ENCODE measurements at regions not wholly inside any gene's neighbourhood (a gene's known extent, or its start where the extent isn't known, plus 50 kb on each side); places are given as distances from the start of the nearest gene placed in this dataset.

DNA sequence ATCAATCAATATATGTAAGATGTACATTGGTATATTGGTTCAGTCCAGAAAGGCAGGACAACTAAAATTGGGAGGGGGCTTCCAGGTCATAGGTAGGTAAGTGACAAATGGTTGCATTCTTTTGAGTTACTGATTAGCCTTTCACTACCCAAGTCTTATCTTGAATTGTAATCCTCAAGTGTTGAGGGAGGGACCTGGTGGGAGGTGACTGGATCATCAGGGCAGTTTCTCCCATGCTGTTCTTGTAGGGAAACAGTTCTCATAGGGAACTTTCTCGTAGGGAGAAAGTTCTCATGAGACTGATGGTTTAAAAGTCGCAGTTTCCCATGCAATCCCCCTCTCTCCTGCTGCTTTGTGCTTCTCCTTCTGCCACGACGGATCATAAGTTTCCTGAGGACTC is 809.2 kb downstream of the KCNT2 start:
- no peak for DNase-seq

DNA sequence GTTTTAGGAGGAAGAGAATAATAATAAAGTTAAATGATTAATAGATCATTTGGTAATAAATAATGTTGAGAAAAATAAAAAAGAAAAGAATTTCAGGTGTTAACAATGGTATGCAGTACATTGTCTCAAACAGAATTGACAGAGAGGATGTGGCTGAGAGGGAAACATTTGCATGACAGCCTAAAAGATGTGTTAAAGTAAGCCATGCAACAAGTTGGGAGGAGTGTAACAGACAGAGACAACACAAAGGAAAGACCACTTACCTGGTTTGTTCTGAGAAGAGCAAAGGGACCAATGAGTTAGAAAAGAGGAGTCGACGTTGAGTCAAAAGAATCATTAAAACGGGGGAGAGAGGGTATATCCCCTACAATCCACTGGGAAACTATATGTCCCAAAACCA is 814.0 kb downstream of the KCNT2 start:
- DNase-seq, result no peak

DNA sequence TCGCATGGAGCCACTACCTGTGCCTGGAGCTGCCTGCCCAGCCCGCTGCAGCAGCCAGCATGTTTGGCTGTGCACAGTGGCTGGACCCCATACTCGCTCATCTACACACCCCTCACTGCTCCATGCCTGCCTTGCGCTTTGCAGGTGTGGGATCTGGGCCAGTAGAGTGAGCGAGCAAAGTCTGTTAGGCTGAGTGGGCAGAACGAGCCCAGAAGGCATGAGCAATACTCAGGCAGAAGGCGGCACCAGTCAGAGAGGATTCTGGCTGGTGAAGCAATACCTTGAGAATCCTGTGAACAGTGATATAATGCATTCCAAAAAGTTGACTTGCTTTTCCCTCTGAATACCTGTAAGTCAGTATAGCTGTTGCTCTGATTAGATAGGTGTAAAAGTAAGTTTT is 816.4 kb downstream of the KCNT2 start:
- no peak for DNase-seq

DNA sequence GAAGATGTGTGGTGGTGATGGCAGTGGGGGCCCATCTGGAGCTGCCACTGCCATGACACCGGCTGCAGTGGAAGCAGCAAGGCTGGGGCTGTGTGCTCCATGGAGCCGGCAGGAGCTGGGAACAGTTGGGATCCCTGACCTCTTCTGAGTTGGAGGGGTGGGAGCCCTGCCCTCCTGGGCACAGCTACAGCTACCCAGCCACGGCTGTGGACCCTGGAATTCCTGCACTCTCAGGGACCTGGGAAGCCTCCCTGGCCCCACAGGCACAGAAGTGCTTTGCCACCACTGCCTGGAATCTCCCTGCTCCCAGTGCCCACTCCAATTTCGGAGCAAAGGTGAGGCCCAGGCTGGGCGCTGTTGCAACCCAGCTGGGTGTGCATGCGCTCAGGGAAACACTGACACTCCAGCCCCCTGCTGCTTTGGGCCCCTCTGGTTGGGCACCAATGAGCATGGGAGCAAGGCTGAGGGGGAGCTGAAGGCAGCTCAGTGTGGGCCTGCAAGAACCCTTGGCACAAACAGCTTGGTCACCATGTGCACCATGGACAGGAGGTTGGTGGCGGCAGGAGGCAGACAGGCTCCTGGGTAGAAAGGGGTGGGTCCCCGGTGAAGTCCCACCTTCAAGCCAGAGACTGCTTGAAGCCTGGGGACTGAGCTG is 817.6 kb downstream of the KCNT2 start:
- DNase-seq, result no peak

DNA sequence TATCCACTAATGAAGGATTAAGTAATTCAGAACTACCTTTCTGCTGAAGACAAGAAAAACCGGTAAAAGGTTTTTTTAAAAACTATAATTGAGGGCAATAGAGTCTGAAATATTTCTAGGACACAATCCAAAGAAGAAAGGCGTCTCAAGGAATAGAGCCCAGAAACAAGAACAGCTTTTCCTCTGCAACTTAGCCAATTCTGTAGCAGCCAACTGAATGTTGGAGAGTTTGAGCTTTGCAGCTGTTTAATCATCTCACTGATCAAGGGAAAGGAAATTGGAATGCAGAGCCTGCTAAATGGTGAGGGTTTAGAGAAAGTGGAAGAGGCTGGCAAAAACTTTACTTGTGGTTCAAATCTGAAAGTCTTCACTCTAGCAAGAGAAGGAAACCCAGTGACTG is 818.9 kb downstream of the KCNT2 start:
- DNase-seq, result no peak

DNA sequence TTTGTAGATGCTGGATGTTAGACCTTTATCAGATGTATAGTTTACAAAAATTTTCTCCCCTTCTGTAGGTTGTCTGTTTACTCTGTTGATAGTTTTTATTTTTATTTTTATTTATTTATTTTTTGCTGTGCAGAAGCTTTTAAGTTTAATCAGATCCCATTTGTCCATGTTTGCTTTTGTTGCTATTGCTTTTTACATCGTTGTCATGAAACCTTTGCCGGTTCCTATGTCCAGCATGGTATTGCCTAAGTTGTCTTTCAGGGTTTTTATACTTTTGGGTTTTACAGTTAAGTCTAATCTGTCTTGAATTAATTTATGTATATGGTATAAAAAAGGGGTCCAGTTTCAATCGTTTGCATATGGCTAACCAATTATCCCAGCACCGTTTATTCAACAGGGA is 819.5 kb downstream of the KCNT2 start:
- DNase-seq, result no peak

DNA sequence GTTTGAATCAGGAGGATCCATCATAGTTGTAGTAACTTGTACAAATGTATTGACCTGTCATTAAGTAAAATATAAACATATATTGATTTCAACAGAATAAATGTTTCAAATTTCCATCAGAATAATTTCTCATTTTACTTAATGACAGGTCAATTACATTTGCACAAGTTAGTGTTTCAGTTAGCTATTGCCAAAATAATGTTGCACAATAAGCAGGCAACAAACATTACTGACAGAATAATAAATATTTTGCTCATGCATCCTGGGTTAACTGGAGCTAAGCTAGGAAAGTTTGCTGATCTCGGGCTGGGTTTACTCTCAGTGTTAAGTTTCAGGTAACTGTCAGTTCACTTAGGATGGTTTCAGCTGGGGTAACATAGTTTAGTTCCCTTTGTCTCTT is 822.4 kb downstream of the KCNT2 start:
- DNase-seq, result no peak

DNA sequence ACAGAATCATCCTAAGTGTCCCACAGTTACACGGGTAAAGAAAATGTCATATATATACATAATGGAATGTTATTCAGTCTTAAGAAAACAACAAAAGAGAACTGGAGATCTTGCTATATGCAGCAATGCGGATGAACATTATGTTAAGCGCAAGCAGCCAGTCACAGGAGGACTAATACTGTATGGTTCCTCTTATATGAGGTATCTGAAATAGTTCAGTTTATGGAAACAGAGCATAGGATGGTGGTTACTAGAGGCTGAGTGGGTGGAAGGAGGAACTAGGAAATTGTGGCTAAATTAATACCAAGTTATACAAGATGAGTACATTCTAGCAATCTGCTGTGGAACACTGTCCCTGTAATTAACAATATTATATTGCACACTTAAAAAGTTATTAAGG is 834.3 kb downstream of the KCNT2 start:
- no peak for DNase-seq

DNA sequence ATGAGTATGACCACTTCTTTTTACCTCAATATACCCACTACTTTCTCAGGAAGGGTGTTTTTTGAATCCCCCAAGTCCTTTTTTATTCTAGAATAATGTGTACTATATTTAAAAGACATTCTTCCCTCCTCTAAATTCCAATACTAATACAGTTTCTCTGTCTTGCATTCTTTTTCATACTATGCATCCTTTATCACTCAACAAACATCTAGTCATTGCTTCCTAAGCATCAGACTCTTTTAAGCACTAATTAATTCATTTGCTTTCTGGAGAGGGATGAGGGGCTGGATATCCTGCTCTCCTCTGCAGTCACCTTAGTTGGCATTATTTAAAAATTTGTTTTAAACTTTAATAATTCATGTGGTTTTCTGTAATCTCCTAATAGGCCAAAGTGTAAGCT is 838.8 kb downstream of the KCNT2 start:
- no peak for DNase-seq

DNA sequence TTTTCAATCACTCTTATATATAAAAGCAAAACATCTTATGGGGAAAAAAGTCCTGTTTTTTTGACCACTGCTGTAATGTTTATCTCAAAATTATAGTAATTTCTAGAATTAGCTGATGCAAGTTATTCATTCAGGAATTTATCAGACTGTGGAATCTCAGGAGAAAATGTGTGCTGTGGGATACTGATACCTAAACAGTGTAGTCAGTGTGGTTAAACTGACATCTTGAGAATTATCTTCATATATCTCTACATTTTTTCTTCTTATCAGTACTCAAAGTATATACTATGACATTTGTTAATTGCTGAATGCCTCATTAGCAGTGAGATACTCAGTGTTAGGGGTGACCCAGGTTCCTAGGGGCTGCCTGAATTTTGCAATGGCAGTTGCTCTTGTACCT is 839.3 kb downstream of the KCNT2 start:
- DNase-seq, result no peak

DNA sequence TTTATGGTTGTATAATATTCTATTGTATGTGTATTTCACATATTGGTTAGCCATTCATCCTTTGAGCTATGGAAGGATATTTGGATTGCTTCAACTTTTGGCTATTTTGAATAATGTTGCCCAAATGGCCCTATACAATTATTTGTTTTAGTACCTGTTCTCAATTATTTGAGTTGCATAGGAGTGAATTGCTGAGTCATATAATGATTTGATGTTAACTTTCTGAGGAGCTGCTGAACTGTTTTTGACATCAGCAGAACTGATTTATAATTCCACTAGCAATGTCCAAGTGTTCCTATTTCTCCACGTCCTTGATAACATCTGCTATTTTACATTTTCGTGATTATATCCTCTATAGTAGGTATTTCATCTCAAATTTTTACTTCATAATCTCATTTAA is 839.9 kb downstream of the KCNT2 start:
- no peak for DNase-seq

DNA sequence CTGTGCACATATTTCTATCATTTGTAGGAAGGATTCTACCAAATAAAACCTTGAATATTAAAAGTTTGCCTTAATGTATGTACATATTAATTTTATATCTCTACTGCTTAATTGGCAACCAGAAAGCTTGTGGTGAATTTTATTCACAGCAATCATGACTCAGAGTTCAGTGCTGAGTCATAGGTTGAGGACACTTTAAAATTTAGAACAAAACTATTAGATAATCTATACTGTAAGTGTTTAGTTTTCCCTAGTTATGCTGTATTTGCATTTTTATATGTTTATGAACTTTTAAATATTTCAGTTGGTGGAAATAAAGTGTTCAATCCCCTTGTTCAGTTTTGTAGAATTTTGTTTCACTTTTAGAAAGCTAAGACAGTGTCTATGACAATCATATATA is 841.5 kb downstream of the KCNT2 start:
- DNase-seq, result no peak

DNA sequence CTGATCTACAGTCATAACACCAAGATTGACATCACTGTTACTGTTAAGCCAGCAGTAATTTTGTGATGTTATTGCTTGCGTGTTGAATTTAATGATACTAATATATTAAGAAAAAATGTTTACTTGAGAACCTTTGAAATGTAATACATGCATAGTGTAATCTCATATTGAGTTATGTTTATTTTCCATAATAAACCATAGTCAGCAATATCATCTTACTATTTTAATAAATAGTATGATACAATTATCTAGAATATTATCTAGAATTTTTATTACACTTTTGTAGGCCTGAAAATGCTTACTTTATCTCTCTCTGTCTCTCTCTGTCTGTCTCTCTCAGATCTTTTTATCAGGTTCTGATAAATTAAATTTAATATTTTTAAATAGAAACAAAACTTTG is 843.1 kb downstream of the KCNT2 start:
- DNase-seq, result no peak

DNA sequence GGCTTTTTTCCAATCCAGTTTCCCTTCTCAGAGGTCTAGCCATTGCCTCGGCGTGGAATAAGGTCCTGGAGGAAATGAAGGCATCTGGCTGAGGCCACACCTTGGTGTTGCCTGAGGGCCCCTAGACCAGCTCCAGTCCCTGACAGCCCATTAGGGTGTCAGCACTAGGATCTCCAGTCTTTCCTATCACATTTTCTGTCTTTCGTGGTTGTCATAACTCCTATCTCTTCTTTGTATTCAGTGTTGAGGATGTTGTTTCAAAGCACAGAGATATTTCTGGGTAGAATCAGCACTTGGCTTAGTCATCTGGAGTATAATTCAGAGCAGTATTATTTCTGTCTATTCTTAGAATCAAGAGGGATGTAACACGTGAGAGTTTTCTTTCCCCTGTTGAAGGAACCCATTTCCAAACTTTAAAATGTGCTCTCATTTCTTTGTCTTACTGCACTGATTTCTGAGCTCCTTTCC is 844.3 kb downstream of the KCNT2 start:
- DNase-seq, result no peak

DNA sequence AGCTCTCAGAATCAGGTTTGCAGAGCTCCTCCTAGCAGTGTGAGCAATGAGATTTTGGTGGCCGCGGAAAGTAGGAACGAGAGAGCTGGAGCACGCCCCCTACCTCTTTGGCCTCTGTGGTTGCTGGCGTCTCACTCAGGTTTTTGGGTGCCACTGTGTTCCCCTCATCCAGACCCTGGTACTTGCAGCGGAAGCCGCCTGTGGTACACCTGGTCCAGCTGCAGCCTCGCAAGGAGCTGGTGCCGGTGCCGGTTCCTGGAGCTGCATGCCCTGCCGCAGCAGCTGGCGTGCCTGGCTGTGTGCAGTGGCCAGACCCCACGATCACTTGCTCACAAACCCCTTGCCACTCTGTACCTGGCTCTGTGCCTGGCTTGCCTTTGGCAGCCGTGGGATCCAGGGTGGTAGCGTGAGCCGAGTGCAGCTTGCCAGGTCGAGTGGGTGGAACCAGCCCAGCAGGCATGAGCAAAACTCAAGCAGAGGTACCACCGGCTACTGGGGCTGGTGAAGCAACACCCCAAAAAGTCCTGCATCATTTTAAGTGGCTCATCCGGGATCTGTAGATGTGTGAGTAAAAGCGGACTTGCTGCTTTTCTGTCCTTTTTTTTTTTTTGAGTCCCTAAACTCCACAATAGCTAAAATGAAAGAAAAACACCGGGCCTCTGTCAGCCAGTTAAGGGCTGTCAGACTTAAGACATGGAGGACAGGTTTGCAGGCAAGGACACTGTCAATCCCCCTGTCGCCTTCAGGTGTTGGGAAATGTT is 844.9 kb downstream of the KCNT2 start:
- DNase-seq, result no peak

DNA sequence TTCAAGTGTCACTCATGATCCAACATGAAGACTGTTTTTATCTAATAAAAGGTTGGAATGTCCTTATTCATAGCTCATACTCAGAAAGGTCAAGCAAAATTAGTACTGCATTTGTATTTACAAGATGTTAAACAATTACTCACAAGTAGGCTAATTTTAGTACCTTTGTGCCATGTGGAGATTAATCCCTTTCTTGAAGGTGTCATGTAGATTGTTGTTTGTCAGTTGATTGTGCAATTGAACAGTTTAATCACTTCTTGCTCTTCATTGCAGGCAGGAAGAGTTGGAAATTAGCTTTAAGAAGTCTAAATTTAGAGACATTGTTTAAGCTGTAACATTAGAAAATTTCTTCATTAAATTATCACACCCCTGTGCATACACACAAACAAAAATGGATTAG is 847.1 kb downstream of the KCNT2 start:
- DNase-seq, result no peak

DNA sequence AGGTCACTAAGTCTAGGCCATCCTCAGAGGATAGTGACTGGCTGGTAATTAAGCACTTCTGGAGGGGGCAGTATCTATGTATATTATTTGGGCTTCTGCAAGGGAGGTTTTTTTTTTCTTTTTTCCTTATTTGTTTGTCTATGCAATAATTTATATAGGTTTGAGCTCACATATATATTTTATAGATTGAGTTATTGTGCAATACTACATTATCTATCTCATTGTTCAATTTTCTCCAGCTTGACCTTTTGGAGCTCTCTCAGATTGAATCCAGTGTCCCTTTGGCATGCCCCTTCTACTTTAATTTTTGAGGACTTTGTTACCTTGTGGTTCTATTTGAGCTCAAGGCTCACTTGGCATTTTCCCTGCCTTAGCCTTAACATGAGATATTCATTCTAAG is 852.1 kb downstream of the KCNT2 start:
- DNase-seq, result no peak

DNA sequence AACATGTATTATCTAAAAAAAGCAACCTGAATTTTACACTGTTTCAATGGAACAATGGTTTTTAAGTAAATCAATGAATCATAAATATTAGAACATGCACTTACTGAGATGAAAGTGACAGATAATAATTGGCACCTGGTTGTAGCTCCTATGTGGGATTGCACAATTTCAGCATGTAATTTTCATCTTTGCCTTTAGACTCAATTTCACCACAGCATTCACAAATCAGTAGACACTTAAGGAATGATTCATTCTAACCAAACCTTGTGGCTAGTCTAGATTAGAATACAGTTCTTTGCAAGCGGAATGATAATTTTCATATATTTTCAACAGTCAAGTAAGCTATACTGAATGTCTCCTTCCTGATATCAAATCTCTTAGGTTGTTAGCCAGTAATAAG is 853.4 kb downstream of the KCNT2 start:
- DNase-seq, result no peak

DNA sequence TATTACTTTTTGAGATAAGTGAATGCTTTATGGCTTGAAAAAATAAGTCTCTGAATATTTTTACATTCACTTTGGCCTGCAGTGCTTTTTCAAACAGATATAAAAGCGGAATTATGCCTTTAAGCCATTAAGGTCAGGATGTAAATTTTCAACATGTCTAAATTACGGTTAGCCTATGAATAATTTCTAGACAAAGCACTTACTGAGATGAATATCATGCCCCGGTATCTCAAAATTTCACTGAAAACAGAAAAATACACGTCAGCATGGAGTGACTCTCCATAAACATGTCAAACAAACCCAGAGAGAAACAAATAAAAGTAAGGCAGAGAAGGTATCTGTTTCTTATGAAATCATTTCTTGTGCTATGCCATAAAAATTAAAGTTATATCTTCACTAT is 853.9 kb downstream of the KCNT2 start:
- DNase-seq, result no peak

DNA sequence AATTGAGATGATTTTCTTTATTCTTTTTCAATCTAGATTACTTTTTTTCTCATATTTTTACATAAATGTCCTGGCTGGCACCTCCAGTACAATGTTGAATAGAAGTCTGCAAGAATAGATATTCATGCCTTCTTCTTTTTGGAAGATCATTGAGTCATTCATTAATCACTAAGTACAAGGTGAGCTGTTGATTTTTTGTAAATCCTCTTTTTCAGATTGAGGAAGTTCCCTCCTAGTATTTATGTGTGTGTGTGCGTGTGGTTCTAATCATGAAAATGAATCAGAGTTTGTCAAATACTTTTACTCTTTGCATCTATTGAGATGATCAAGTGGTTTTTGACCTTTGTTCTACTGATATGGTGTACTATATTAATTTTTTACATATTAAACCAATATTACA is 859.3 kb downstream of the KCNT2 start:
- DNase-seq, result no peak

DNA sequence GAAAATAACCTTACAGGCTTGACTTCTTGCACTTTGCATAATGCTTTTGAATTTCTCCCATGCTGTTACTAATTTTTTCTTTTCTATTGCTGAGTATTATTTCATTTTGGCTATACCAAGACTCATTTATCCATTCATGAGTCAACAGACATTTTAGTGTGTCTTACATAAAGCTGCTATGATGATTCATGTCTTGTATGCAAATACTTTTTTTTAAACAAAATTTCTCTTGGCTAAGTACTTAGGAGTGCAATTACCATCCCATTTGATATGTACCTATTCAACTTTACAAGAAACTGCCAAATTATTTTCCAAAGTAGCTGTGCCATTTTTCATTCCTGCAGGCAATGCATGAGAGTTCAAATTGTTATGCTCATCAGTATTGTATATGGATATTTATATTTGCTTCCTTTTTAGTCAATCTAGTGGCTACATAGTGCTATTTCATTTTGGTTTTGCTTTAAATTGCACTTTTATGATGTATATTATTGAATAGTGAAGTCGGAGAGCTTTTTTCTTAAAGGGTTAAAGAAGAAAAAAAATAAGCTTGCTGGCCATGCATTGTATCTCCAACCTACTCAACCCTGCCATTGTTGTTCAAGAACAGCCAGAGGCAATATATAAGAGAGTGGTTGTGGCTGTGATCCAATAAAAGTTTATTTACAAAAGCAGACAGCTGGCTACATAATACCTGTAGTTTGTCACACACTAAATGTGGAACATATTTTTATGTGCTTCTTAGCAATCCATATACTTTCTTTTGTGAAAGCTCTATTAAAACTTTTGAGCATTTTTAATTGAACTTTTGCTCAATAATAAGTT is 862.8 kb downstream of the KCNT2 start:
- no peak for DNase-seq

DNA sequence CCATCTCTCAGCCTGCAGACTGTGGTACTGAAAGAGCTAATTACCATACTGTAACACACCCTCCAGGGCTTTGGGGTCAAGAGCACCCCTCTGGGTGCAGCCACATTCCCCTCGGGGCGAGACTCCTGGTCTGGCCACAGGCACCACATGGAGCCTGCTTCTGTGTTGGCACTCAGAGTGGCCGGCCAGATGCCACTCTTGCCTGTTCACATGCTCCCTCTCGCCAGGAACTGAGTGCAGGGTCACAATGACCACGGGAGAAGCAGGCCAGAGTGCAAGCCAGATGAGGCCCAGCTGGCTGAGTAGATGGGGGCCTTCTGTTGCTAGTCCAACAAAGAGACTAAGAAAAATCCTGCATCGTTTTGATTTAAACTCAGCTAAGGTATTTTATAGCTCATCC is 864.0 kb downstream of the KCNT2 start:
- DNase-seq, result no peak

DNA sequence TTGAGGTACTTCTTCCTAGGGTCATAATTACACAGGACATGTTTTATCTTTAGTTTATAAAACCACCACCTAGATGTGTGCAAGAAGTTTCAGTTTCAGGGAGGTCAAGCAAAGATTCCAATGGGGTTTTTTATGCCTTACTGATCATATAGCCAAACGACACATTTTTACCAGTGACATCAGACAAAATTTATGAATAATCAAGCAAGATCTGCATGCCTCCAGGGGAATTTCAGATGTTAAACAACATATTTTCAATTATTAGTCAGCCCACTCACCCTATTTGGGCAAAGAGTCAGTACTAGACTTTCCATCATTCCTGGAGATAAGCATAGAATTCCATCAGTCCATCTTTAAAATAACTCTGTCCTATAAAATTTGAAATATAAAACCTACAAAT is 867.4 kb downstream of the KCNT2 start:
- no peak for DNase-seq
